WTC11 (cell line): ENCODE measurements at regions not wholly inside any gene's neighbourhood (a gene's known extent, or its start where the extent isn't known, plus 50 kb on each side); places are given as distances from the start of the nearest gene placed in this dataset.

Experiments used
- ATAC-seq: fragments of 200-7000 bp; cut with Tn5 transposase; 2 replicates; pipeline ENCODE4 v1.10.0; 2021; ENCODE audit warnings: mild to moderate bottlenecking, moderate library complexity
- CTCF ChIA-PET: fragments of 300-600 bp; sonication (Branson Sonifier 250); formaldehyde crosslinking; loops from one replicate; lab custom pipeline; 2021; ENCODE audit warnings: antibody characterized with exemption; lab: Charles Lee
- POLR2A ChIA-PET: fragments of 350-600 bp; sonication (Branson Sonifier 250); formaldehyde crosslinking; loops from one replicate; lab custom pipeline; 2021; ENCODE audit warnings: antibody characterized with exemption; lab: Charles Lee
- DNase-seq: peaks from one replicate; pipeline ENCODE4 v3.0.0; 2021; ENCODE audit warnings: low spot score
- H3K27ac Mint-ChIP-seq: 2 replicates; pipeline ENCODE4 v1.8.0; 2021; ENCODE audit warnings: mixed read lengths
- H3K27me3 Mint-ChIP-seq: 2 replicates; pipeline ENCODE4 v1.8.0; 2021; ENCODE audit warnings: low read depth, mild to moderate bottlenecking, moderate library complexity, mixed read lengths
- H3K36me3 Mint-ChIP-seq: 2 replicates; pipeline ENCODE4 v1.8.0; 2021; ENCODE audit warnings: mixed read lengths
- H3K4me1 Mint-ChIP-seq: 2 replicates; pipeline ENCODE4 v1.8.0; 2022; ENCODE audit warnings: mixed read lengths
- H3K4me3 Mint-ChIP-seq: 2 replicates; pipeline ENCODE4 v1.8.0; 2021; ENCODE audit warnings: mild to moderate bottlenecking, moderate library complexity, mixed read lengths
- H3K9me3 Mint-ChIP-seq: 2 replicates; pipeline ENCODE4 v1.8.0; 2021; ENCODE audit warnings: mixed read lengths
- E2F4 ChIP-seq: sonication (generic); formaldehyde crosslinking; IDR thresholded peaks from 2 replicates; pipeline ENCODE4 v1.8.1; 2022; ENCODE audit warnings: low read depth, mild to moderate bottlenecking, moderate library complexity, missing genetic modification reagents, borderline replicate concordance
- FOXP1 ChIP-seq: sonication (generic); formaldehyde crosslinking; IDR thresholded peaks from 2 replicates; pipeline ENCODE4 v1.8.0; 2022; ENCODE audit warnings: missing genetic modification reagents, mild to moderate bottlenecking, moderate library complexity, borderline replicate concordance
- FOXP4 ChIP-seq: sonication (generic); formaldehyde crosslinking; IDR thresholded peaks from 2 replicates; pipeline ENCODE4 v1.8.0; 2022; ENCODE audit warnings: mild to moderate bottlenecking, missing genetic modification reagents
- HMGA2 ChIP-seq: fragments of 250-450 bp; sonication (Bioruptor Pico); IDR thresholded peaks from 2 replicates; pipeline ENCODE4 v1.4.0; 2021; ENCODE audit warnings: mild to moderate bottlenecking, moderate library complexity
- IRF1 ChIP-seq: sonication (generic); formaldehyde crosslinking; IDR thresholded peaks from 2 replicates; pipeline ENCODE4 v1.8.0; 2023; ENCODE audit warnings: missing genetic modification reagents
- KAT7 ChIP-seq: sonication (generic); formaldehyde crosslinking; IDR thresholded peaks from 2 replicates; pipeline ENCODE4 v1.8.1; 2023; ENCODE audit warnings: missing genetic modification reagents, mild to moderate bottlenecking, borderline replicate concordance
- NFE2L1 ChIP-seq: sonication (generic); formaldehyde crosslinking; IDR thresholded peaks from 2 replicates; pipeline ENCODE4 v1.8.1; 2023; ENCODE audit warnings: missing genetic modification reagents
- RORB ChIP-seq: fragments of 250-450 bp; sonication (Bioruptor Pico); IDR thresholded peaks from 2 replicates; pipeline ENCODE4 v1.9.0; 2021; ENCODE audit warnings: mild to moderate bottlenecking
- SMAD3 ChIP-seq: sonication (generic); formaldehyde crosslinking; IDR thresholded peaks from 2 replicates; pipeline ENCODE4 v1.8.0; 2022; ENCODE audit warnings: missing genetic modification reagents, mild to moderate bottlenecking, borderline replicate concordance
- SOX15 ChIP-seq: fragments of 250-450 bp; sonication (Bioruptor Pico); IDR thresholded peaks from 2 replicates; pipeline ENCODE4 v1.9.0; 2021; ENCODE audit warnings: mild to moderate bottlenecking
- ZBTB21 ChIP-seq: sonication (generic); formaldehyde crosslinking; IDR thresholded peaks from 2 replicates; pipeline ENCODE4 v1.8.1; 2023; ENCODE audit warnings: mild to moderate bottlenecking, missing genetic modification reagents, borderline replicate concordance
- ZBTB43 ChIP-seq: sonication (generic); formaldehyde crosslinking; IDR thresholded peaks from 2 replicates; pipeline ENCODE4 v1.8.1; 2023; ENCODE audit warnings: mild to moderate bottlenecking, missing genetic modification reagents
- ZNF219 ChIP-seq: sonication (generic); formaldehyde crosslinking; IDR thresholded peaks from 2 replicates; pipeline ENCODE4 v1.8.0; 2023; ENCODE audit warnings: missing genetic modification reagents, mild to moderate bottlenecking, borderline replicate concordance
- ZNF232 ChIP-seq: sonication (generic); formaldehyde crosslinking; IDR thresholded peaks from 2 replicates; pipeline ENCODE4 v1.8.0; 2022; ENCODE audit warnings: mild to moderate bottlenecking, missing genetic modification reagents
- ZNF396 ChIP-seq: fragments of 250-450 bp; sonication (Bioruptor Pico); IDR thresholded peaks from 2 replicates; pipeline ENCODE4 v1.8.0; 2021; ENCODE audit warnings: mild to moderate bottlenecking, moderate library complexity, borderline replicate concordance
- ZNF671 ChIP-seq: fragments of 250-450 bp; sonication (Bioruptor Pico); IDR thresholded peaks from 2 replicates; pipeline ENCODE4 v1.8.0; 2021; ENCODE audit warnings: mild to moderate bottlenecking
- TF ChIP-seq, protein P1 (sequence below): sonication (generic); formaldehyde crosslinking; IDR thresholded peaks from 2 replicates; pipeline ENCODE4 v1.8.1; 2022; ENCODE audit warnings: missing genetic modification reagents, borderline replicate concordance
- TF ChIP-seq, protein P2 (sequence below): fragments of 250-450 bp; sonication (Bioruptor Pico); conservative IDR thresholded peaks from 2 replicates; pipeline ENCODE4 v1.9.0; 2021; ENCODE audit warnings: mild to moderate bottlenecking
- TF ChIP-seq, protein P3 (sequence below): sonication (generic); formaldehyde crosslinking; conservative IDR thresholded peaks from 2 replicates; pipeline ENCODE4 v1.8.1; 2023; ENCODE audit warnings: mild to moderate bottlenecking, low read depth, missing genetic modification reagents, moderate library complexity
- TF ChIP-seq, protein P4 (sequence below): fragments of 250-450 bp; sonication (Bioruptor Pico); IDR thresholded peaks from 2 replicates; pipeline ENCODE4 v1.9.0; 2021; ENCODE audit warnings: mild to moderate bottlenecking, borderline replicate concordance

- Mint-ChIP-seq H3K4me1 (no peaks in the 10 kb centered on the region), H3K27me3 (peaks cover 9% of the 10 kb centered on the region), H3K9me3 (peaks cover 19% of the 10 kb centered on the region), H3K4me3 (no peak overlapping the region), H3K27ac (no peak overlapping the region), H3K36me3 (peaks cover 11% of the 10 kb centered on the region)
- ChIA-PET POLR2A (no interaction called here), CTCF (no interaction called here)
- DNase-seq (no peak), ATAC-seq (no peak)
- TF ChIP-seq, protein P1, sequence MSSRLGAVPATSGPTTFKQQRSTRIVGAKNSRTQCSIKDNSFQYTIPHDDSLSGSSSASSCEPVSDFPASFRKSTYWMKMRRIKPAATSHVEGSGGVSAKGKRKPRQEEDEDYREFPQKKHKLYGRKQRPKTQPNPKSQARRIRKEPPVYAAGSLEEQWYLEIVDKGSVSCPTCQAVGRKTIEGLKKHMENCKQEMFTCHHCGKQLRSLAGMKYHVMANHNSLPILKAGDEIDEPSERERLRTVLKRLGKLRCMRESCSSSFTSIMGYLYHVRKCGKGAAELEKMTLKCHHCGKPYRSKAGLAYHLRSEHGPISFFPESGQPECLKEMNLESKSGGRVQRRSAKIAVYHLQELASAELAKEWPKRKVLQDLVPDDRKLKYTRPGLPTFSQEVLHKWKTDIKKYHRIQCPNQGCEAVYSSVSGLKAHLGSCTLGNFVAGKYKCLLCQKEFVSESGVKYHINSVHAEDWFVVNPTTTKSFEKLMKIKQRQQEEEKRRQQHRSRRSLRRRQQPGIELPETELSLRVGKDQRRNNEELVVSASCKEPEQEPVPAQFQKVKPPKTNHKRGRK (CRISPR knock-in tag): no peak
- TF ChIP-seq, protein P2, sequence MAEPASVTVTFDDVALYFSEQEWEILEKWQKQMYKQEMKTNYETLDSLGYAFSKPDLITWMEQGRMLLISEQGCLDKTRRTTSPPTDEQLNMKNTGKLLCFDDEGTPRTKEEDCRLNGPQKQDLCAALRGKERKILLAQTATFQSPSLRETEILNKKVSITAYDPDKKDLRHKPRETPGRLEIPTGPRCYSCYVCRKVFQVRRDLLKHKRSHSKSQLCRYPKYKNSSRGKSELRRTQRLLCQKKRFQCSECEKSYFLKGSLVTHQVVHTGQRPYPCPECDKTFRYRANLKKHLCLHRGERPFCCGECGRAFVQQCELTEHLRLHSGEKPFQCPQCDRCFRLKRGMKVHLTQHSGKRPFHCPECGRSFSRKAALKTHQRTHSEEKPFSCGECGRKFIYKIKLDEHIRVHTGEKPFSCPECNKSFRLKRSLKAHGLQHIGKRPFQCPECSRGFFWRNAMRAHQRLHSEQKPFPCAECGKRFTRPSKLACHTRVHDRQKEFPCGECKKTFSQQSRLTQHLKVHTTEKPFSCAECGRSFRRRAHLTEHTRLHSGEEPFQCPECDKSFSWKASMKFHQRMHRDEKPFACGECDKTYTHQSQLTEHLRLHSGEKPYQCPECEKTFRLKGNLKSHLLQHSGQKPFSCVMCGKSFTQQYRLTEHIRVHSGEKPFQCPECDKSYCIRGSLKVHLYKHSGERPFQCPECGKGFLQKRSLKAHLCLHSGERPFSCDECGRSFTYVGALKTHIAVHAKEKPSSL (CRISPR knock-in tag): no peak
- no peak for TF ChIP-seq FOXP4
- no peak for TF ChIP-seq NFE2L1 (CRISPR knock-in tag)
- no peak for TF ChIP-seq E2F4 (CRISPR knock-in tag)
- no peak for TF ChIP-seq ZNF396 (CRISPR knock-in tag)
- TF ChIP-seq ZNF219: no peak
- no peak for TF ChIP-seq KAT7 (CRISPR knock-in tag)
- TF ChIP-seq ZBTB21 (CRISPR knock-in tag): no peak
- TF ChIP-seq, protein P3, sequence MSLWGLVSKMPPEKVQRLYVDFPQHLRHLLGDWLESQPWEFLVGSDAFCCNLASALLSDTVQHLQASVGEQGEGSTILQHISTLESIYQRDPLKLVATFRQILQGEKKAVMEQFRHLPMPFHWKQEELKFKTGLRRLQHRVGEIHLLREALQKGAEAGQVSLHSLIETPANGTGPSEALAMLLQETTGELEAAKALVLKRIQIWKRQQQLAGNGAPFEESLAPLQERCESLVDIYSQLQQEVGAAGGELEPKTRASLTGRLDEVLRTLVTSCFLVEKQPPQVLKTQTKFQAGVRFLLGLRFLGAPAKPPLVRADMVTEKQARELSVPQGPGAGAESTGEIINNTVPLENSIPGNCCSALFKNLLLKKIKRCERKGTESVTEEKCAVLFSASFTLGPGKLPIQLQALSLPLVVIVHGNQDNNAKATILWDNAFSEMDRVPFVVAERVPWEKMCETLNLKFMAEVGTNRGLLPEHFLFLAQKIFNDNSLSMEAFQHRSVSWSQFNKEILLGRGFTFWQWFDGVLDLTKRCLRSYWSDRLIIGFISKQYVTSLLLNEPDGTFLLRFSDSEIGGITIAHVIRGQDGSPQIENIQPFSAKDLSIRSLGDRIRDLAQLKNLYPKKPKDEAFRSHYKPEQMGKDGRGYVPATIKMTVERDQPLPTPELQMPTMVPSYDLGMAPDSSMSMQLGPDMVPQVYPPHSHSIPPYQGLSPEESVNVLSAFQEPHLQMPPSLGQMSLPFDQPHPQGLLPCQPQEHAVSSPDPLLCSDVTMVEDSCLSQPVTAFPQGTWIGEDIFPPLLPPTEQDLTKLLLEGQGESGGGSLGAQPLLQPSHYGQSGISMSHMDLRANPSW: no peak
- no peak for TF ChIP-seq SOX15 (CRISPR knock-in tag)
- TF ChIP-seq ZBTB43 (CRISPR knock-in tag): no peak
- no peak for TF ChIP-seq HMGA2 (CRISPR knock-in tag)
- no peak for TF ChIP-seq ZNF232 (CRISPR knock-in tag)
- no peak for TF ChIP-seq RORB
- no peak for TF ChIP-seq ZNF671 (CRISPR knock-in tag)
- TF ChIP-seq, protein P4, sequence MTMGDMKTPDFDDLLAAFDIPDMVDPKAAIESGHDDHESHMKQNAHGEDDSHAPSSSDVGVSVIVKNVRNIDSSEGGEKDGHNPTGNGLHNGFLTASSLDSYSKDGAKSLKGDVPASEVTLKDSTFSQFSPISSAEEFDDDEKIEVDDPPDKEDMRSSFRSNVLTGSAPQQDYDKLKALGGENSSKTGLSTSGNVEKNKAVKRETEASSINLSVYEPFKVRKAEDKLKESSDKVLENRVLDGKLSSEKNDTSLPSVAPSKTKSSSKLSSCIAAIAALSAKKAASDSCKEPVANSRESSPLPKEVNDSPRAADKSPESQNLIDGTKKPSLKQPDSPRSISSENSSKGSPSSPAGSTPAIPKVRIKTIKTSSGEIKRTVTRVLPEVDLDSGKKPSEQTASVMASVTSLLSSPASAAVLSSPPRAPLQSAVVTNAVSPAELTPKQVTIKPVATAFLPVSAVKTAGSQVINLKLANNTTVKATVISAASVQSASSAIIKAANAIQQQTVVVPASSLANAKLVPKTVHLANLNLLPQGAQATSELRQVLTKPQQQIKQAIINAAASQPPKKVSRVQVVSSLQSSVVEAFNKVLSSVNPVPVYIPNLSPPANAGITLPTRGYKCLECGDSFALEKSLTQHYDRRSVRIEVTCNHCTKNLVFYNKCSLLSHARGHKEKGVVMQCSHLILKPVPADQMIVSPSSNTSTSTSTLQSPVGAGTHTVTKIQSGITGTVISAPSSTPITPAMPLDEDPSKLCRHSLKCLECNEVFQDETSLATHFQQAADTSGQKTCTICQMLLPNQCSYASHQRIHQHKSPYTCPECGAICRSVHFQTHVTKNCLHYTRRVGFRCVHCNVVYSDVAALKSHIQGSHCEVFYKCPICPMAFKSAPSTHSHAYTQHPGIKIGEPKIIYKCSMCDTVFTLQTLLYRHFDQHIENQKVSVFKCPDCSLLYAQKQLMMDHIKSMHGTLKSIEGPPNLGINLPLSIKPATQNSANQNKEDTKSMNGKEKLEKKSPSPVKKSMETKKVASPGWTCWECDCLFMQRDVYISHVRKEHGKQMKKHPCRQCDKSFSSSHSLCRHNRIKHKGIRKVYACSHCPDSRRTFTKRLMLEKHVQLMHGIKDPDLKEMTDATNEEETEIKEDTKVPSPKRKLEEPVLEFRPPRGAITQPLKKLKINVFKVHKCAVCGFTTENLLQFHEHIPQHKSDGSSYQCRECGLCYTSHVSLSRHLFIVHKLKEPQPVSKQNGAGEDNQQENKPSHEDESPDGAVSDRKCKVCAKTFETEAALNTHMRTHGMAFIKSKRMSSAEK (CRISPR knock-in tag): no peak
- TF ChIP-seq SMAD3 (CRISPR knock-in tag): no peak
- TF ChIP-seq IRF1 (CRISPR knock-in tag): no peak
- no peak for TF ChIP-seq FOXP1 (CRISPR knock-in tag)
Observed at GRCh38 chr10:43712821-43713584, 64.3 kb upstream of the ZNF32 start.
